ENCODE measurements at regions not wholly inside any gene's neighbourhood (a gene's known extent, or its start where the extent isn't known, plus 50 kb on each side); places are given as distances from the start of the nearest gene placed in this dataset.
A peak's percentile ranks its signal among the peaks of the same experiment; 100 is the strongest.
"Not testable (repeated sequence)": the region's sequence is repeated elsewhere in the genome, so short reads cannot be mapped to it uniquely, and the experiment has no call there.

GRCh38 chr7:29629507-29629906 is 65.9 kb downstream of the PRR15 start:
- H3K27ac ChIP-seq: no peak overlapping the region
- intact Hi-C loops (cut with DNase I): loop anchor here in 1 of 4 donors (10.0 kb wide), 1 partner anchor 115 kb away; no protein-coding TSS in a partner anchor
- no peak for TF ChIP-seq EP300 (IDR thresholded peaks at IDR 0.05)
- no peak for TF ChIP-seq POLR2A (IDR thresholded peaks at IDR 0.05)
- TF ChIP-seq CTCF (IDR thresholded peaks at IDR 0.05): no peak
- no peak overlapping the region for H3K4me3 ChIP-seq
- H3K36me3 ChIP-seq: no peaks in the 10 kb centered on the region
- DNase-seq: no peak
- no peaks in the 10 kb centered on the region for H3K9me3 ChIP-seq
- no peaks in the 10 kb centered on the region for H3K4me1 ChIP-seq (ENCODE audit: insufficient read depth)
- WGBS, 3 donors: 89 to 90% (median 89%) methylated on average over 3 of the region's 3 CpGs
- H3K27me3 ChIP-seq: no peaks in the 10 kb centered on the region

- intact Hi-C loops (cut with DNase I): loop anchor here in 1 of 4 donors (5.0 kb wide), 1 partner anchor 427 kb away; no protein-coding TSS in a partner anchor
- not testable (repeated sequence) for H3K9me3 ChIP-seq; H3K27ac ChIP-seq; H3K27me3 ChIP-seq; H3K4me1 ChIP-seq (ENCODE audit: insufficient read depth); H3K36me3 ChIP-seq; H3K4me3 ChIP-seq
- peak; percentile 23 to 54 (median 40) for TF ChIP-seq CTCF (IDR thresholded peaks at IDR 0.05)
- WGBS, 3 donors: 12 to 25% (median 20%) methylated on average over 5 of the region's 5 CpGs
- DNase-seq: peak in 1 of 5 donors; percentile 44
Observed at GRCh38 chr7:29635067-29636008, 71.7 kb downstream of the PRR15 start.

- Histone ChIP-seq H3K4me1 (ENCODE audit: insufficient read depth) (no peaks in the 10 kb centered on the region), H3K9me3 (no peaks in the 10 kb centered on the region), H3K27ac (no peak overlapping the region), H3K27me3 (no peaks in the 10 kb centered on the region), H3K36me3 (no peaks in the 10 kb centered on the region), H3K4me3 (no peak overlapping the region)
- 46 to 55% (median 50%) methylated on average over 1 of the region's 1 CpG for WGBS, 3 donors
- DNase-seq: no peak
- intact Hi-C loops (cut with DNase I): loop anchor here in 1 of 4 donors (5.0 kb wide), 1 partner anchor 426 kb away; no protein-coding TSS in a partner anchor
- no peak for TF ChIP-seq CTCF (IDR thresholded peaks at IDR 0.05)
- TF ChIP-seq EP300 (IDR thresholded peaks at IDR 0.05): no peak
- no peak for TF ChIP-seq POLR2A (IDR thresholded peaks at IDR 0.05)
Observed at GRCh38 chr7:29636009-29636351, 72.3 kb downstream of the PRR15 start.

- no peaks in the 10 kb centered on the region for H3K4me1 ChIP-seq (ENCODE audit: insufficient read depth)
- no peak overlapping the region for H3K27ac ChIP-seq
- H3K4me3 ChIP-seq: no peak overlapping the region
- H3K9me3 ChIP-seq: no peaks in the 10 kb centered on the region
- no peaks in the 10 kb centered on the region for H3K36me3 ChIP-seq
- H3K27me3 ChIP-seq: no peaks in the 10 kb centered on the region
- WGBS, 3 donors: 97 to 99% (median 98%) methylated on average over 8 of the region's 8 CpGs
- DNase-seq: no peak
- intact Hi-C loops (cut with DNase I): loop anchor here in 1 of 4 donors (5.0 kb wide), 1 partner anchor 425 kb away; no protein-coding TSS in a partner anchor
- no peak for TF ChIP-seq EP300 (IDR thresholded peaks at IDR 0.05)
- no peak for TF ChIP-seq POLR2A (IDR thresholded peaks at IDR 0.05)
- TF ChIP-seq CTCF (IDR thresholded peaks at IDR 0.05): no peak
Observed at GRCh38 chr7:29637374-29637773, 73.7 kb downstream of the PRR15 start.

- 93 to 96% (median 94%) methylated on average over 3 of the region's 3 CpGs for WGBS, 3 donors
- not testable (repeated sequence) for H3K4me3 ChIP-seq; H3K27ac ChIP-seq; H3K36me3 ChIP-seq; H3K9me3 ChIP-seq; DNase-seq; H3K4me1 ChIP-seq (ENCODE audit: insufficient read depth); H3K27me3 ChIP-seq
- intact Hi-C loops (cut with DNase I): loop anchor here in 1 of 4 donors (5.0 kb wide), 1 partner anchor 423 kb away; no protein-coding TSS in a partner anchor
Observed at GRCh38 chr7:29638841-29639240, 75.2 kb downstream of the PRR15 start.
